ENCODE measurements at regions not wholly inside any gene's neighbourhood (a gene's known extent, or its start where the extent isn't known, plus 50 kb on each side); places are given as distances from the start of the nearest gene placed in this dataset.

DNA sequence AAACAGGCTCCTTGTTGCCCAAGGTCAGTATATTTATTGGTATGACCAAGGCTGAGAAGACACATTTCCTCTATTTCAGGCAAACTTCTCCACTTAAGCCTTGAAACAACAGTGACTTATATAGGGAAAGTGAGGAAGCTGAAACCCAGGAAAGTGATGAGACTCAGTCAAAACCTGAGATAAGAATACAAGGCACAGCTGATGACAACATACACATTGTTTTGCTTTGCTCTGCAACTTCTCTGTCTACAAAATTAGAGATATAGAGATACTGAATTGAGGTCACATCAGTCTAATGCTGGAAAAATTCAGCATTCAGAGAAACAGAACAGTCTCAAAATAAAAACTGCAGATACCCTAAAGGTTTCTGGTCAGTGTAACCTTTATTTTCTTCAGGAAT lies 586.1 kb downstream of the DNAH5 start:
- Mint-ChIP-seq H3K4me1 (no peaks in the 10 kb centered on the region), H3K4me3 (no peak overlapping the region), H3K9me3 (no peaks in the 10 kb centered on the region; a peak in 1 of 5 replicates), H3K27me3 (ENCODE audit: low read depth) (no peaks in the 10 kb centered on the region), H3K36me3 (ENCODE audit: insufficient read depth in 1 of 3, low read depth in 3 of 3) (0 out of 7 replicates have a peak, but pooled peaks cover 0 to 2% (median 0%) of the 10 kb centered on the region in 3 experiments), H3K27ac (no peak overlapping the region)
- Histone ChIP-seq H4K20me1 (ENCODE audit: control insufficient read depth, insufficient read depth, insufficient read length) (no peaks in the 10 kb centered on the region), H3K4ac (ENCODE audit: low read depth, low read length) (no peak overlapping the region), H3K9ac (ENCODE audit: extremely low read depth, insufficient read length, low read length) (no peak overlapping the region), H2BK12ac (ENCODE audit: insufficient read length, low read depth, low read length) (no peak overlapping the region), H3K79me1 (ENCODE audit: insufficient read depth, low read depth, low read length, poor library complexity, severe bottlenecking) (no peaks in the 10 kb centered on the region), H2BK120ac (ENCODE audit: low read depth, low read length, poor library complexity, severe bottlenecking) (no peak overlapping the region), H3K23me2 (ENCODE audit: insufficient read length, low read depth, low read length, poor library complexity, severe bottlenecking) (no peaks in the 10 kb centered on the region), H2AFZ (ENCODE audit: low read length) (no peak overlapping the region), H3K56ac (ENCODE audit: insufficient read length, low read depth, low read length) (no peak overlapping the region), H3K4me1 (ENCODE audit: insufficient read depth, low read length) (no peaks in the 10 kb centered on the region), H4K5ac (ENCODE audit: insufficient read length, low read depth, low read length) (no peak overlapping the region), H3K23ac (ENCODE audit: insufficient read length, low read depth, low read length) (no peak overlapping the region), H4K8ac (replicated peaks; ENCODE audit: insufficient read length, low read depth, low read length) (no peak overlapping the region), H3K9me3 (ENCODE audit: control insufficient read depth, low read depth, low read length) (no peaks in the 10 kb centered on the region), H3K27ac (ENCODE audit: insufficient read length, low read depth, low read length) (no peak overlapping the region), H2AK5ac (ENCODE audit: insufficient read length, low read length) (no peak overlapping the region), H3T11ph (ENCODE audit: low read length) (no peak overlapping the region), H3K14ac (ENCODE audit: insufficient read depth, low read length) (no peak overlapping the region), H3K79me2 (ENCODE audit: insufficient read depth, low read length) (no peaks in the 10 kb centered on the region), H3K18ac (ENCODE audit: insufficient read length, low read depth, low read length) (no peak overlapping the region), H3K4me2 (ENCODE audit: insufficient read depth, insufficient read length, low read length) (no peak overlapping the region), H2BK5ac (ENCODE audit: insufficient read length, low read length) (no peak overlapping the region), H2BK20ac (ENCODE audit: low read depth, low read length, poor library complexity, severe bottlenecking) (no peak overlapping the region), H2BK15ac (ENCODE audit: low read depth, low read length) (no peak overlapping the region), H4K91ac (ENCODE audit: insufficient read length, low read depth, low read length) (no peak overlapping the region), H3K27me3 (ENCODE audit: insufficient read depth, low read length) (no peaks in the 10 kb centered on the region)
- DNase-seq = no peak
- TF ChIP-seq, protein P1, sequence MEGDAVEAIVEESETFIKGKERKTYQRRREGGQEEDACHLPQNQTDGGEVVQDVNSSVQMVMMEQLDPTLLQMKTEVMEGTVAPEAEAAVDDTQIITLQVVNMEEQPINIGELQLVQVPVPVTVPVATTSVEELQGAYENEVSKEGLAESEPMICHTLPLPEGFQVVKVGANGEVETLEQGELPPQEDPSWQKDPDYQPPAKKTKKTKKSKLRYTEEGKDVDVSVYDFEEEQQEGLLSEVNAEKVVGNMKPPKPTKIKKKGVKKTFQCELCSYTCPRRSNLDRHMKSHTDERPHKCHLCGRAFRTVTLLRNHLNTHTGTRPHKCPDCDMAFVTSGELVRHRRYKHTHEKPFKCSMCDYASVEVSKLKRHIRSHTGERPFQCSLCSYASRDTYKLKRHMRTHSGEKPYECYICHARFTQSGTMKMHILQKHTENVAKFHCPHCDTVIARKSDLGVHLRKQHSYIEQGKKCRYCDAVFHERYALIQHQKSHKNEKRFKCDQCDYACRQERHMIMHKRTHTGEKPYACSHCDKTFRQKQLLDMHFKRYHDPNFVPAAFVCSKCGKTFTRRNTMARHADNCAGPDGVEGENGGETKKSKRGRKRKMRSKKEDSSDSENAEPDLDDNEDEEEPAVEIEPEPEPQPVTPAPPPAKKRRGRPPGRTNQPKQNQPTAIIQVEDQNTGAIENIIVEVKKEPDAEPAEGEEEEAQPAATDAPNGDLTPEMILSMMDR (conservative IDR thresholded peaks at IDR 0.05) = no peak
